ENCODE measurements at regions not wholly inside any gene's neighbourhood (a gene's known extent, or its start where the extent isn't known, plus 50 kb on each side); places are given as distances from the start of the nearest gene placed in this dataset.

DNA sequence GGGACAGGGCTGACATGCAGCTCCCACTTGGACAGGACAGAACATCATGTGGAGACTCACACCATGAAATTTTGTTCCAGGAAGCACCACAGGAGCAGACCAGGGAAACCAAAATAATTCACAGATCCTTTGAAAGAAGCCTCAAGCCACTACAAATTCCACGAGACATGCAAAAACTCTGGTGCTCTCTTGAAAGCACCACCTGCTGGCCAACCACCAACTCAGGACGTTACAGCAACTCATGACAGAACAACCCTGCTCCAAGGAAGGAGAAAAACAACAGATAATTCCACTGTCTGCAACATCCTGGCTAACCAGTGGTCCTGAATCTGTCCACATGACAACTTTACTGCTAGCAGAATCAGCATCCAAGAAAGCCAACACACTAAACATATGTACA is 516.0 kb downstream of the SPATA31D1 start:
- no peak overlapping the region for H3K4me3 ChIP-seq
- no peak overlapping the region for H3K9ac ChIP-seq (ENCODE audit: insufficient read depth in 1 of 2, low read length in 2 of 2)
- TF ChIP-seq CTCF (IDR thresholded peaks at IDR 0.05; ENCODE audit: control extremely low read depth, extremely low read depth), result no peak
- ATAC-seq (ENCODE audit: insufficient read depth, low FRiP score) (no peak), DNase-seq (no peak)
- no peak overlapping the region for H3K27ac ChIP-seq (ENCODE audit: low read depth in 1 of 2, low read length in 1 of 2)
- peaks cover 0 to 3% (median 0%) of the 10 kb centered on the region in 4 donors for H3K9me3 ChIP-seq (ENCODE audit: control insufficient read depth in 4 of 4, insufficient read depth in 3 of 4, low read length in 3 of 4)
- H3K4me1 ChIP-seq (ENCODE audit: control insufficient read depth in 5 of 5, insufficient read depth in 5 of 5, low read length in 5 of 5), result no peaks in the 10 kb centered on the region
- H3K36me3 ChIP-seq (ENCODE audit: control insufficient read depth in 4 of 4, insufficient read depth in 4 of 4, low read length in 4 of 4), result no peaks in the 10 kb centered on the region
- no peaks in the 10 kb centered on the region for H3K27me3 ChIP-seq (ENCODE audit: control insufficient read depth in 3 of 3, insufficient read depth in 3 of 3, low read length in 2 of 3)
- WGBS, 2 donors, result 79 to 86% methylated on average over 2 of the region's 2 CpGs

GRCh38 chr9:82511626-82512025 is 523.1 kb downstream of the SPATA31D1 start:
- H3K27me3 ChIP-seq (ENCODE audit: control insufficient read depth in 3 of 3, insufficient read depth in 3 of 3, low read length in 2 of 3), result no peaks in the 10 kb centered on the region
- no peaks in the 10 kb centered on the region for H3K9me3 ChIP-seq (ENCODE audit: control insufficient read depth in 4 of 4, insufficient read depth in 3 of 4, low read length in 3 of 4)
- no peak overlapping the region for H3K4me3 ChIP-seq
- no peaks in the 10 kb centered on the region for H3K36me3 ChIP-seq (ENCODE audit: control insufficient read depth in 4 of 4, insufficient read depth in 4 of 4, low read length in 4 of 4)
- TF ChIP-seq CTCF (IDR thresholded peaks at IDR 0.05; ENCODE audit: control extremely low read depth, extremely low read depth), result no peak
- DNase-seq, result no peak
- no peak overlapping the region for H3K9ac ChIP-seq (ENCODE audit: insufficient read depth in 1 of 2, low read length in 2 of 2)
- ATAC-seq (ENCODE audit: insufficient read depth, low FRiP score), result no peak
- H3K27ac ChIP-seq (ENCODE audit: low read depth in 1 of 2, low read length in 1 of 2), result no peak overlapping the region
- peaks cover 0 to 25% (median 6%) of the 10 kb centered on the region in 5 donors for H3K4me1 ChIP-seq (ENCODE audit: control insufficient read depth in 5 of 5, insufficient read depth in 5 of 5, low read length in 5 of 5)
- 96 to 97% methylated on average over 7 of the region's 7 CpGs for WGBS, 2 donors

GRCh38 chr9:82512728-82513127 is 524.2 kb downstream of the SPATA31D1 start:
- no peak for TF ChIP-seq CTCF (IDR thresholded peaks at IDR 0.05; ENCODE audit: control extremely low read depth, extremely low read depth)
- 86 to 92% methylated on average over 5 of the region's 5 CpGs for WGBS, 2 donors
- no peak for ATAC-seq (ENCODE audit: insufficient read depth, low FRiP score)

DNA sequence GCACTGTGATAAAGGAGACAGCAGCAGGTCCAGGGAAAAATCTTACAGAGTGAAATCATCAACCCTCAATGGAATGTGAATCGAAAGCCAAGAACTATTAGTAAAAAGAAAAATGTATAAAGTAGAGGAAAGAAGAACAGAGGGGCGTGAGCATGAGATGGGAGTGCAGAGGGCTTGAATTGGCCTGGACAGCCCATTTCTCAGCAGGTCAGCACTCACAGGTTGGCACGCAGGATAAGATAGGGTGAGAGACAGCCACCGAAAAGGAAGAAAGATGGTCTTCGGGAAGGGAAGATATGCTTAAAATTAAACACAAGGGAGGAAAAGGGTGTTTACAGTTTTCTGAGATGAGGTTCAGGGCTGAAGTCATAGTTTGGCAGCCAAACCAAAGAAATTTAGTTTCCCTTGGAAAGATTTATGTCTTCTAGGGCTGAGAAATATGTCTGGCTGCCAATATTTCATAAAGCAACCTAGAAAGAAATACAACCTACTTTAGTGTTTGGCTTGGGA is 524.7 kb downstream of the SPATA31D1 start:
- Histone ChIP-seq H3K9ac (ENCODE audit: insufficient read depth in 1 of 2, low read length in 2 of 2) (no peak overlapping the region), H3K27ac (ENCODE audit: low read depth in 1 of 2, low read length in 1 of 2) (no peak overlapping the region), H3K36me3 (ENCODE audit: control insufficient read depth in 4 of 4, insufficient read depth in 4 of 4, low read length in 4 of 4) (no peaks in the 10 kb centered on the region), H3K27me3 (ENCODE audit: control insufficient read depth in 3 of 3, insufficient read depth in 3 of 3, low read length in 2 of 3) (no peaks in the 10 kb centered on the region), H3K9me3 (ENCODE audit: control insufficient read depth in 4 of 4, insufficient read depth in 3 of 4, low read length in 3 of 4) (no peaks in the 10 kb centered on the region), H3K4me1 (ENCODE audit: control insufficient read depth in 5 of 5, insufficient read depth in 5 of 5, low read length in 5 of 5) (peaks cover 0 to 25% (median 6%) of the 10 kb centered on the region in 5 donors), H3K4me3 (no peak overlapping the region)
- DNase-seq (peak; percentile 15 to 76 (median 71)), ATAC-seq (ENCODE audit: insufficient read depth, low FRiP score) (no peak)
- WGBS, 2 donors, result 33 to 37% methylated on average over 5 of the region's 5 CpGs
- no peak for TF ChIP-seq CTCF (IDR thresholded peaks at IDR 0.05; ENCODE audit: control extremely low read depth, extremely low read depth)

More at GRCh38 chr9:82512728-82513127, 524.2 kb downstream of the SPATA31D1 start:
- H3K27me3 ChIP-seq (ENCODE audit: control insufficient read depth in 3 of 3, insufficient read depth in 3 of 3, low read length in 2 of 3), result no peaks in the 10 kb centered on the region
- H3K9me3 ChIP-seq (ENCODE audit: control insufficient read depth in 4 of 4, insufficient read depth in 3 of 4, low read length in 3 of 4), result no peaks in the 10 kb centered on the region
- no peak overlapping the region for H3K27ac ChIP-seq (ENCODE audit: low read depth in 1 of 2, low read length in 1 of 2)
- H3K9ac ChIP-seq (ENCODE audit: insufficient read depth in 1 of 2, low read length in 2 of 2), result no peak overlapping the region
- no peak overlapping the region for H3K4me3 ChIP-seq
- peaks cover 0 to 25% (median 6%) of the 10 kb centered on the region in 5 donors for H3K4me1 ChIP-seq (ENCODE audit: control insufficient read depth in 5 of 5, insufficient read depth in 5 of 5, low read length in 5 of 5)
- no peak for DNase-seq
- no peaks in the 10 kb centered on the region for H3K36me3 ChIP-seq (ENCODE audit: control insufficient read depth in 4 of 4, insufficient read depth in 4 of 4, low read length in 4 of 4)

All from lung (tissue), 11 donors.